A549 (cell line): ENCODE measurements at regions not wholly inside any gene's neighbourhood (a gene's known extent, or its start where the extent isn't known, plus 50 kb on each side); places are given as distances from the start of the nearest gene placed in this dataset.
A peak's percentile ranks its signal among the peaks of the same experiment; 100 is the strongest.

Experiments
- ATAC-seq, 2 experiments: fragments of 200-7000 bp in 1 of 2; fragments of >200 bp in 1 of 2; cut with Nextera tagmentation in 1 of 2; cut with Tn5 transposase in 1 of 2; 3 replicates each; pipeline versions ENCODE4 v1.8.0 to v1.9.1; 2018 to 2020; ENCODE audit warnings: mild to moderate bottlenecking in 1 of 2, moderate library complexity in 1 of 2
- CTCF ChIA-PET: fragments of 300-600 bp; sonication (Branson Sonifier 250); formaldehyde crosslinking; extraction: SDS; loops from one replicate; lab custom pipeline; 2021; ENCODE audit warnings: antibody characterized with exemption, inconsistent platforms; lab: Yijun Ruan, JAX
- POLR2A ChIA-PET: fragments of 350-600 bp; formaldehyde crosslinking; extraction: SDS; loops from one replicate; lab custom pipeline; 2021; ENCODE audit warnings: antibody characterized with exemption, inconsistent platforms; lab: Yijun Ruan, JAX
- DNase-seq, 2 experiments: peaks; one replicate each; pipeline versions ENCODE4 v3.0.0 to v3.0.0-alpha.2; 2011 to 2016; ENCODE audit warnings: low read depth in 1 of 2, low spot score in 1 of 2
- FAIRE-seq: peaks from 2 replicates; lab custom pipeline; 2011; peaks lifted over from hg19 to GRCh38; lab: Jason Lieb, UNC
- H3K27ac ChIP-seq, 2 experiments: fragments of >200 bp; sonication (Bioruptor Twin); formaldehyde crosslinking; 3 replicates each; pipeline ENCODE4 v1.5.1; 2016 to 2017
- H3K4me1 ChIP-seq: fragments of >200 bp; sonication (Bioruptor Twin); formaldehyde crosslinking; 3 replicates; pipeline ENCODE4 v1.6.1; 2016
- H3K4me2 ChIP-seq: fragments of >200 bp; sonication (Bioruptor Twin); formaldehyde crosslinking; 3 replicates; pipeline ENCODE4 v1.6.1; 2016
- H3K4me3 ChIP-seq: fragments of >200 bp; sonication (Bioruptor Twin); formaldehyde crosslinking; 3 replicates; pipeline ENCODE4 v1.5.1; 2016
- H3K9me3 ChIP-seq: fragments of >200 bp; sonication (Bioruptor Twin); formaldehyde crosslinking; 3 replicates; pipeline ENCODE4 v1.6.1; 2016
- ATOH8 ChIP-seq: fragments of 250-450 bp; sonication (Bioruptor Pico); IDR thresholded peaks from 2 replicates; pipeline ENCODE4 v1.5.0; 2020; ENCODE audit warnings: low read depth, mild to moderate bottlenecking, moderate library complexity
- BCL3 ChIP-seq: fragments of >200 bp; sonication (Bioruptor Twin); formaldehyde crosslinking; IDR thresholded peaks from 3 replicates; pipeline ENCODE4 v1.6.1; 2016
- CEBPB ChIP-seq, 2 experiments: fragments of >200 bp in 1 of 2; sonication (Bioruptor Twin) in 1 of 2; formaldehyde crosslinking in 1 of 2; IDR thresholded peaks; 2 replicates each; pipeline ENCODE4 v1.6.1; 2012 to 2016
- CHD2 ChIP-seq: fragments of 150-350 bp; IDR thresholded peaks from 2 replicates; pipeline ENCODE4 v1.6.1; 2014; ENCODE audit warnings: low read length; ENCODE audit not compliant: partially characterized antibody
- CTCF ChIP-seq: fragments of >200 bp; sonication (Bioruptor Twin); formaldehyde crosslinking; IDR thresholded peaks from 3 replicates; pipeline ENCODE4 v1.5.1; 2016
- EHMT2 ChIP-seq: fragments of 200-600 bp; sonication (generic); IDR thresholded peaks from 2 replicates; pipeline ENCODE4 v1.6.1; 2016; ENCODE audit warnings: antibody characterized with exemption, low read depth, mild to moderate bottlenecking, moderate library complexity
- EP300 ChIP-seq, 2 experiments: fragments of >200 bp; sonication (Bioruptor Twin); formaldehyde crosslinking; IDR thresholded peaks; 2 replicates in 1 of 2; 3 replicates in 1 of 2; pipeline ENCODE4 v1.6.1; 2016 to 2017
- FOSB ChIP-seq: fragments of 250-450 bp; sonication (Bioruptor Pico); IDR thresholded peaks from 2 replicates; pipeline ENCODE4 v1.5.0; 2020; ENCODE audit warnings: mild to moderate bottlenecking, moderate library complexity
- FOSL2 ChIP-seq, 2 experiments: fragments of 450-650 bp in 1 of 2; fragments of >200 bp in 1 of 2; sonication (Bioruptor Twin) in 1 of 2; formaldehyde crosslinking; IDR thresholded peaks; 2 replicates each; pipeline versions ENCODE4 v1.5.0 to v1.6.1; 2016 to 2020; ENCODE audit warnings: mild to moderate bottlenecking in 1 of 2, moderate library complexity in 1 of 2
- FOXS1 ChIP-seq: fragments of 250-450 bp; sonication (Bioruptor Pico); IDR thresholded peaks from 2 replicates; pipeline ENCODE4 v1.5.0; 2020; ENCODE audit warnings: mild to moderate bottlenecking, moderate library complexity
- GATA3 ChIP-seq: IDR thresholded peaks from 2 replicates; pipeline ENCODE4 v1.6.1; 2012; ENCODE audit warnings: borderline replicate concordance
- KDM5A ChIP-seq: fragments of 200-600 bp; sonication (generic); IDR thresholded peaks from 2 replicates; pipeline ENCODE4 v1.6.1; 2016; ENCODE audit warnings: antibody characterized with exemption, mild to moderate bottlenecking
- MAX ChIP-seq: IDR thresholded peaks from 2 replicates; pipeline ENCODE4 v1.6.1; 2012
- MAZ ChIP-seq: fragments of 150-350 bp; IDR thresholded peaks from 2 replicates; pipeline ENCODE4 v1.6.1; 2014; ENCODE audit warnings: antibody characterized with exemption, low read depth, low read length, borderline replicate concordance
- NFE2L2 ChIP-seq: fragments of 150-350 bp; conservative IDR thresholded peaks from 2 replicates; pipeline ENCODE4 v1.6.1; 2014; ENCODE audit warnings: low read length
- PHF8 ChIP-seq: fragments of 200-600 bp; sonication (generic); IDR thresholded peaks from 2 replicates; pipeline ENCODE4 v1.6.1; 2016; ENCODE audit warnings: low read depth, mild to moderate bottlenecking, antibody characterized with exemption, moderate library complexity, borderline replicate concordance
- POLR2A ChIP-seq: IDR thresholded peaks from 2 replicates; pipeline ENCODE4 v1.6.1; 2012; ENCODE audit warnings: mild to moderate bottlenecking, low read length
- RAD21 ChIP-seq, 2 experiments: fragments of >200 bp in 1 of 2; sonication (Bioruptor Twin) in 1 of 2; formaldehyde crosslinking in 1 of 2; IDR thresholded peaks in 1 of 2; conservative IDR thresholded peaks in 1 of 2; 2 replicates in 1 of 2; 3 replicates in 1 of 2; pipeline ENCODE4 v1.6.1; 2012 to 2018; ENCODE audit warnings: inconsistent platforms in 1 of 2
- RCOR1 ChIP-seq: fragments of 150-350 bp; IDR thresholded peaks from 2 replicates; pipeline ENCODE4 v1.6.1; 2014; ENCODE audit warnings: antibody characterized with exemption, low read length, low read depth
- REST ChIP-seq: fragments of 200-600 bp; sonication (generic); IDR thresholded peaks from 2 replicates; pipeline ENCODE4 v1.6.1; 2016; ENCODE audit warnings: antibody characterized with exemption, mild to moderate bottlenecking, moderate library complexity
- SMC3 ChIP-seq: fragments of >200 bp; sonication (Bioruptor Twin); formaldehyde crosslinking; IDR thresholded peaks from 3 replicates; pipeline ENCODE4 v1.6.1; 2018; ENCODE audit warnings: inconsistent platforms
- SREBF2 ChIP-seq: fragments of 450-650 bp; IDR thresholded peaks from 2 replicates; pipeline ENCODE4 v1.6.1; 2014; ENCODE audit warnings: mild to moderate bottlenecking, moderate library complexity
- TFCP2L1 ChIP-seq: fragments of 250-450 bp; sonication (Bioruptor Pico); IDR thresholded peaks from 2 replicates; pipeline ENCODE4 v1.5.0; 2021; ENCODE audit warnings: mild to moderate bottlenecking
- ZFP36 ChIP-seq: fragments of 450-650 bp; IDR thresholded peaks from 2 replicates; pipeline ENCODE4 v1.6.1; 2014; ENCODE audit warnings: borderline replicate concordance; ENCODE audit not compliant: partially characterized antibody
- ZSCAN20 ChIP-seq: fragments of 250-450 bp; sonication (Bioruptor Pico); IDR thresholded peaks from 2 replicates; pipeline ENCODE4 v1.8.0; 2022; ENCODE audit warnings: mild to moderate bottlenecking, moderate library complexity
- WGBS: methylation state at CpG from one replicate; pipeline ENCODE4 v1.1.6; 2017; ENCODE audit errors: missing lambda C conversion rate; 5-methylcytosine and 5-hydroxymethylcytosine counted together

- Histone ChIP-seq H3K27ac (0 out of 6 replicates have a peak overlapping the region, but pooled peaks of 1 of the 2 experiments have one; percentile 30), H3K4me3 (peak overlapping the region; percentile 19; the same call in 1 of the 3 replicates), H3K4me2 (peak overlapping the region; percentile 59), H3K9me3 (no peaks in the 10 kb centered on the region), H3K4me1 (no peaks in the 10 kb centered on the region)
- ChIA-PET POLR2A (no interaction called here), CTCF (no interaction called here)
- FAIRE-seq (no peak), DNase-seq (peak in 1 of 2 experiments; percentile 9), ATAC-seq (no peak)
- whole genome bisulfite sequencing = 11% methylated on average over 4 of the region's 4 CpGs
- TF ChIP-seq ZFP36 = no peak
- no peak for TF ChIP-seq FOXS1 (CRISPR knock-in tag)
- TF ChIP-seq SREBF2 = no peak
- TF ChIP-seq RCOR1 = no peak
- TF ChIP-seq CEBPB (IDR thresholded peaks at IDR 0.05) = no peak
- no peak for TF ChIP-seq SMC3
- no peak for TF ChIP-seq REST
- TF ChIP-seq FOSB = no peak
- TF ChIP-seq, all 56 proteins: peak for 0
These were observed 1262.4 kb upstream of the PCDH20 start for GRCh38 chr13:62678039-62678438.

GRCh38 chr13:62663767-62664166, 1248.1 kb upstream of the PCDH20 start:
- no peak overlapping the region for H3K4me3 ChIP-seq
- DNase-seq (no peak), FAIRE-seq (no peak), ATAC-seq (no peak)
- no peak overlapping the region for H3K27ac ChIP-seq
- no peak overlapping the region for H3K4me2 ChIP-seq
- ChIA-PET POLR2A (no interaction called here), CTCF (no interaction called here)
- TF ChIP-seq ZSCAN20 (no peak), POLR2A (no peak), BCL3 (no peak), EHMT2 (no peak), TFCP2L1 (no peak), MAZ (no peak), MAX (no peak), NFE2L2 (no peak), SREBF2 (no peak)
- WGBS = 76% methylated on average over 1 of the region's 1 CpG
- H3K9me3 ChIP-seq = no peaks in the 10 kb centered on the region
- no peaks in the 10 kb centered on the region for H3K4me1 ChIP-seq

GRCh38 chr13:62659365-62659764, 1243.7 kb upstream of the PCDH20 start:
- Histone ChIP-seq H3K4me3 (no peak overlapping the region), H3K9me3 (no peaks in the 10 kb centered on the region), H3K4me1 (no peaks in the 10 kb centered on the region), H3K4me2 (no peak overlapping the region), H3K27ac (no peak overlapping the region)
- no peak for DNase-seq
- CTCF ChIA-PET = no interaction called here
- ATAC-seq = no peak
- WGBS = 12% methylated on average over 3 of the region's 3 CpGs
- no peak for FAIRE-seq
- POLR2A ChIA-PET = no interaction called here
- no peak for TF ChIP-seq TFCP2L1
- no peak for TF ChIP-seq BCL3
- TF ChIP-seq CHD2 = no peak
- TF ChIP-seq POLR2A = no peak
- no peak for TF ChIP-seq GATA3
- TF ChIP-seq ZFP36 = no peak
- TF ChIP-seq RAD21 (conservative IDR thresholded peaks at IDR 0.05 in 1 of 2, IDR thresholded peaks at IDR 0.05 in 1 of 2) = no peak
- TF ChIP-seq PHF8 = no peak
- no peak for TF ChIP-seq SMC3
- no peak for TF ChIP-seq CEBPB (IDR thresholded peaks at IDR 0.05)
- no peak for TF ChIP-seq FOSL2 (IDR thresholded peaks at IDR 0.05)
- no peak for TF ChIP-seq FOSL2 (CRISPR knock-in tag; IDR thresholded peaks at IDR 0.05)
- TF ChIP-seq CTCF = no peak
- TF ChIP-seq EP300 (IDR thresholded peaks at IDR 0.05) = no peak
- no peak for TF ChIP-seq KDM5A
- no peak for TF ChIP-seq ATOH8 (CRISPR knock-in tag)
